ENCODE measurements at regions not wholly inside any gene's neighbourhood (a gene's known extent, or its start where the extent isn't known, plus 50 kb on each side); places are given as distances from the start of the nearest gene placed in this dataset.

DNA sequence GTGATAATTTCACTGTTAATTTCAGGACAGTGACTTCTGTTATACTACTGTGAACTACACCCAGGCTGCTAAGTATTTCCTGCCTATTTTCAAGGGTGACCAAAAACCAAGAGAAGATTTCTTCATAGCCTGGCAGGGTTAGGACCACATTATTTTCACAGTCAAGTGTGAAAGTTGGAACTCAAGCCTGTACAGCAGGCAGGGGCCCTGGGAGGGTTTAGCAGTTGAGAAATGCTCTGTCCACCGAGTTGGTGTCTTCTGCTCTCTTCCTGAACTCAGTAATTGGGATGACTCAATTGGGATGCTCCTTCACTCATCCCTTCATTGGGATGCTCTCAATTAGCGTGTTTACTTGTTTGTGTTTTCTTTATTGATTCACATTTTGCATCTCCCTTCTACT is 347.3 kb upstream of the CDH11 start:
- no peak for TF ChIP-seq EZH2 (IDR thresholded peaks at IDR 0.05; ENCODE audit: low read length, unreplicated experiment)
- TF ChIP-seq EZH2phosphoT487 (IDR thresholded peaks at IDR 0.05; ENCODE audit: borderline replicate concordance, low read length), result no peak
- TF ChIP-seq, protein P1, sequence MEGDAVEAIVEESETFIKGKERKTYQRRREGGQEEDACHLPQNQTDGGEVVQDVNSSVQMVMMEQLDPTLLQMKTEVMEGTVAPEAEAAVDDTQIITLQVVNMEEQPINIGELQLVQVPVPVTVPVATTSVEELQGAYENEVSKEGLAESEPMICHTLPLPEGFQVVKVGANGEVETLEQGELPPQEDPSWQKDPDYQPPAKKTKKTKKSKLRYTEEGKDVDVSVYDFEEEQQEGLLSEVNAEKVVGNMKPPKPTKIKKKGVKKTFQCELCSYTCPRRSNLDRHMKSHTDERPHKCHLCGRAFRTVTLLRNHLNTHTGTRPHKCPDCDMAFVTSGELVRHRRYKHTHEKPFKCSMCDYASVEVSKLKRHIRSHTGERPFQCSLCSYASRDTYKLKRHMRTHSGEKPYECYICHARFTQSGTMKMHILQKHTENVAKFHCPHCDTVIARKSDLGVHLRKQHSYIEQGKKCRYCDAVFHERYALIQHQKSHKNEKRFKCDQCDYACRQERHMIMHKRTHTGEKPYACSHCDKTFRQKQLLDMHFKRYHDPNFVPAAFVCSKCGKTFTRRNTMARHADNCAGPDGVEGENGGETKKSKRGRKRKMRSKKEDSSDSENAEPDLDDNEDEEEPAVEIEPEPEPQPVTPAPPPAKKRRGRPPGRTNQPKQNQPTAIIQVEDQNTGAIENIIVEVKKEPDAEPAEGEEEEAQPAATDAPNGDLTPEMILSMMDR (conservative IDR thresholded peaks at IDR 0.05; ENCODE audit: low read depth, low read length), result no peak
- ATAC-seq, result no peak
- no TSS peak for BruUV-seq (replicated peaks)
- Histone ChIP-seq H3K9ac (ENCODE audit: low read length) (no peak overlapping the region), H3K4me1 (ENCODE audit: insufficient read depth, low read length) (no peaks in the 10 kb centered on the region), H3K4me3 (ENCODE audit: low read length) (no peak overlapping the region), H3K27me3 (ENCODE audit: low read length) (no peaks in the 10 kb centered on the region), H3F3A (ENCODE audit: low read length, unreplicated experiment) (no peaks in the 10 kb centered on the region), H3K9me2 (replicated peaks; ENCODE audit: low read length) (no peaks in the 10 kb centered on the region), H4K20me1 (ENCODE audit: low read length) (no peaks in the 10 kb centered on the region), H3K79me2 (ENCODE audit: low read length) (no peaks in the 10 kb centered on the region), H3K36me3 (ENCODE audit: low read depth, low read length) (no peaks in the 10 kb centered on the region), H3K4me2 (ENCODE audit: low read length) (no peak overlapping the region), H3K27ac (ENCODE audit: low read length) (no peak overlapping the region), H2AFZ (ENCODE audit: low read length) (no peak overlapping the region), H3K9me3 (ENCODE audit: low read length) (no peaks in the 10 kb centered on the region)
- ChIA-PET CTCF (no interaction called here), POLR2A (ENCODE audit: unreplicated experiment) (no interaction called here)
- intact Hi-C loops (cut with micrococcal nuclease), result no loop called here
- DNase-seq, result no peak

DNA sequence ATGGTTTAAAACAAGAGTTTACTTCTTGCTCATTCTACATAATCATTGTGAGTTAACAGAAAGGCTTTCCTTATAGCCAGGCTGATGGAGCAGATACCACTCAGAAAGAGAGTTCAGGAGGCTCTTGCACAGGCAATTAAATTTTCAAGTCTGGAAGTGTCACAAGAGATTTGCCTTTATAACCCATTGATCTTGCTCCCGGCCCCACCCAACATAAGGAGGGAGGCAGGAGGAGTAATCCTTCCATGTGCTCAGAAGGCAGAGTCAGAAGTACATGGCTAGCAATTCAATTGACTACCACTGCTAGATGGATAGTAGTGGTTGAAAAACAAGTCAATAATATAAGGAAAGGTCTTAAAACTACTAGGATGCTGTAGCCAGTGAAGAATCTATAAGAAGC is 346.3 kb upstream of the CDH11 start:
- no TSS peak for BruUV-seq (replicated peaks)
- Histone ChIP-seq H3K36me3 (ENCODE audit: low read depth, low read length) (no peaks in the 10 kb centered on the region), H3K9me3 (ENCODE audit: low read length) (no peaks in the 10 kb centered on the region)

DNA sequence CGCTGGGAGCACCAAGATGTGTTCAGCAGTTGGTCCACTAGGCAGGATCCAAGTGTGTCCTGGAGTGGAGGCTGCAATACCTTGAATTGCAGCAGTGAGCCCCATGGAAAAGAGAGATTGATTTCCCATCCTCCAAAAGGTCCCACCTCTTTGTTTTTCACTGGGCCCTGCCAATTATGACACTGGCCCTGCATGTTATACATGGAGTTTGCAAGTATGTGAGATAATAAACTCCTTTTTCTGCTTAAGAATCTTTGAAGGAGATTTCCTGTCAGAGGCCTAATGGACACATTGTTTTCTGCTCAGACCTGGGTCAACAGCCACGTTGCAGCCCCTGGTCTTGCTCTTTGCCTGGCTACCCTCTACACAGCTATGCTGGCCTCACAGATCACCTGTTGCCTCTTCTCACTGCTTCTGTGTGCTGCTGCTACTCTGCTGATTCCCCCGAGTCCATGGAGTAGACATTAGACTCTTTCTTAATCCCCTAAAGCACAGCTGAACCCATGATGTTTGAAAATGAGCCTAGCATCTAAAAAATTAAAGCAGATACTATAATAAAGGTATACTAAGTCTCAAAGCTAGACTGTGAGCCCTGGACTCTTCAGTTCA is 341.9 kb upstream of the CDH11 start:
- Histone ChIP-seq H3K9ac (ENCODE audit: low read length) (no peak overlapping the region), H3K9me2 (replicated peaks; ENCODE audit: low read length) (no peaks in the 10 kb centered on the region), H3K9me3 (ENCODE audit: low read length) (no peaks in the 10 kb centered on the region), H3K4me3 (ENCODE audit: low read length) (no peak overlapping the region), H3K4me1 (ENCODE audit: insufficient read depth, low read length) (no peaks in the 10 kb centered on the region), H4K20me1 (ENCODE audit: low read length) (no peaks in the 10 kb centered on the region), H3K36me3 (ENCODE audit: low read depth, low read length) (no peaks in the 10 kb centered on the region), H3K4me2 (ENCODE audit: low read length) (no peak overlapping the region), H3K27ac (ENCODE audit: low read length) (no peak overlapping the region), H3K27me3 (ENCODE audit: low read length) (no peaks in the 10 kb centered on the region), H2AFZ (ENCODE audit: low read length) (no peak overlapping the region), H3F3A (ENCODE audit: low read length, unreplicated experiment) (no peaks in the 10 kb centered on the region), H3K79me2 (ENCODE audit: low read length) (no peaks in the 10 kb centered on the region)
- ATAC-seq, result no peak
- DNase-seq, result no peak
- TF ChIP-seq EZH2 (IDR thresholded peaks at IDR 0.05; ENCODE audit: low read length, unreplicated experiment) (no peak), EZH2phosphoT487 (IDR thresholded peaks at IDR 0.05; ENCODE audit: borderline replicate concordance, low read length) (no peak)
- TF ChIP-seq, protein P1 (conservative IDR thresholded peaks at IDR 0.05; ENCODE audit: low read depth, low read length), result no peak
- ChIA-PET POLR2A (ENCODE audit: unreplicated experiment) (no interaction called here), CTCF (no interaction called here)
- no TSS peak for BruUV-seq (replicated peaks)
- intact Hi-C loops (cut with micrococcal nuclease), result no loop called here

More for the DNA sequence above, 346.3 kb upstream of the CDH11 start:
- intact Hi-C loops (cut with micrococcal nuclease), result no loop called here
- no peak for DNase-seq
- Histone ChIP-seq H3F3A (ENCODE audit: low read length, unreplicated experiment) (no peaks in the 10 kb centered on the region), H3K9me2 (replicated peaks; ENCODE audit: low read length) (no peaks in the 10 kb centered on the region), H2AFZ (ENCODE audit: low read length) (no peak overlapping the region), H3K27ac (ENCODE audit: low read length) (no peak overlapping the region), H3K9ac (ENCODE audit: low read length) (no peak overlapping the region), H3K79me2 (ENCODE audit: low read length) (no peaks in the 10 kb centered on the region), H3K4me2 (ENCODE audit: low read length) (no peak overlapping the region), H3K4me1 (ENCODE audit: insufficient read depth, low read length) (no peaks in the 10 kb centered on the region), H3K4me3 (ENCODE audit: low read length) (no peak overlapping the region), H4K20me1 (ENCODE audit: low read length) (no peaks in the 10 kb centered on the region), H3K27me3 (ENCODE audit: low read length) (no peaks in the 10 kb centered on the region)
- POLR2A ChIA-PET (ENCODE audit: unreplicated experiment), result no interaction called here
- ATAC-seq, result no peak
- CTCF ChIA-PET, result no interaction called here
- TF ChIP-seq, protein P1 (conservative IDR thresholded peaks at IDR 0.05; ENCODE audit: low read depth, low read length), result no peak
- TF ChIP-seq EZH2phosphoT487 (IDR thresholded peaks at IDR 0.05; ENCODE audit: borderline replicate concordance, low read length) (no peak), EZH2 (IDR thresholded peaks at IDR 0.05; ENCODE audit: low read length, unreplicated experiment) (no peak)
